ENCODE measurements at regions not wholly inside any gene's neighbourhood (a gene's known extent, or its start where the extent isn't known, plus 50 kb on each side); places are given as distances from the start of the nearest gene placed in this dataset.

GRCh38 chr13:44762911-44763310 is 186.8 kb upstream of the TSC22D1 start:
- in situ Hi-C loops (cut with MboI; ENCODE audit: low sequenced_read_pairs, unreplicated experiment), result no loop called here
- no peak for TF ChIP-seq CTCF (IDR thresholded peaks at IDR 0.05; ENCODE audit: borderline replicate concordance, control extremely low read depth, extremely low read depth, insufficient read depth, missing control alignments)
- no peak for DNase-seq (ENCODE audit: low spot score)

- no peak for DNase-seq (ENCODE audit: low spot score)
- no peak for TF ChIP-seq CTCF (IDR thresholded peaks at IDR 0.05; ENCODE audit: borderline replicate concordance, control extremely low read depth, extremely low read depth, insufficient read depth, missing control alignments)
- in situ Hi-C loops (cut with MboI; ENCODE audit: low sequenced_read_pairs, unreplicated experiment), result no loop called here
Measured at GRCh38 chr13:44760434-44760833, 184.3 kb upstream of the TSC22D1 start.

- in situ Hi-C loops (cut with MboI; ENCODE audit: low sequenced_read_pairs, unreplicated experiment), result no loop called here
- DNase-seq (ENCODE audit: low spot score), result no peak
- TF ChIP-seq CTCF (IDR thresholded peaks at IDR 0.05; ENCODE audit: borderline replicate concordance, control extremely low read depth, extremely low read depth, insufficient read depth, missing control alignments), result no peak
Measured at GRCh38 chr13:44759384-44760360, 183.5 kb upstream of the TSC22D1 start.

GRCh38 chr13:44758630-44759383 is 182.7 kb upstream of the TSC22D1 start:
- in situ Hi-C loops (cut with MboI; ENCODE audit: low sequenced_read_pairs, unreplicated experiment), result no loop called here
- no peak for TF ChIP-seq CTCF (IDR thresholded peaks at IDR 0.05; ENCODE audit: borderline replicate concordance, control extremely low read depth, extremely low read depth, insufficient read depth, missing control alignments)
- no peak for DNase-seq (ENCODE audit: low spot score)

GRCh38 chr13:44757671-44758070 is 181.5 kb upstream of the TSC22D1 start:
- in situ Hi-C loops (cut with MboI; ENCODE audit: low sequenced_read_pairs, unreplicated experiment), result no loop called here
- no peak for TF ChIP-seq CTCF (IDR thresholded peaks at IDR 0.05; ENCODE audit: borderline replicate concordance, control extremely low read depth, extremely low read depth, insufficient read depth, missing control alignments)
- DNase-seq (ENCODE audit: low spot score), result no peak

GRCh38 chr13:44756276-44756810 is 180.2 kb upstream of the TSC22D1 start:
- in situ Hi-C loops (cut with MboI; ENCODE audit: low sequenced_read_pairs, unreplicated experiment), result no loop called here
- no peak for TF ChIP-seq CTCF (IDR thresholded peaks at IDR 0.05; ENCODE audit: borderline replicate concordance, control extremely low read depth, extremely low read depth, insufficient read depth, missing control alignments)
- no peak for DNase-seq (ENCODE audit: low spot score)

Data from GM13976 (cell line).